HAP-1 (cell line): ENCODE measurements at regions not wholly inside any gene's neighbourhood (a gene's known extent, or its start where the extent isn't known, plus 50 kb on each side); places are given as distances from the start of the nearest gene placed in this dataset.

Source experiments
- DNase-seq, 2 experiments: peaks; one replicate each; pipeline ENCODE4 v3.0.0-alpha.2; 2016 to 2020; ENCODE audit warnings: low spot score in 2 of 2
- H3K27me3 ChIP-seq: fragments of 250-450 bp; sonication (Bioruptor Pico); 2 replicates; pipeline ENCODE4 v1.5.1; 2020; ENCODE audit warnings: low read depth, mild to moderate bottlenecking, moderate library complexity
- H3K36me3 ChIP-seq: fragments of 250-450 bp; sonication (Bioruptor Pico); replicated peaks from 2 replicates; pipeline ENCODE4 v1.5.1; 2020; ENCODE audit warnings: mild to moderate bottlenecking
- H3K4me1 ChIP-seq: fragments of 250-450 bp; sonication (Bioruptor Pico); 2 replicates; pipeline ENCODE4 v1.5.1; 2020; ENCODE audit warnings: mild to moderate bottlenecking
- H3K4me3 ChIP-seq: fragments of 250-450 bp; sonication (Bioruptor Pico); 2 replicates; pipeline ENCODE4 v1.5.1; 2020; ENCODE audit warnings: mild to moderate bottlenecking, moderate library complexity
- H3K9me3 ChIP-seq: fragments of 250-450 bp; sonication (Bioruptor Pico); 2 replicates; pipeline ENCODE4 v1.5.1; 2020; ENCODE audit warnings: mild to moderate bottlenecking, moderate library complexity
- in situ Hi-C: fragments of 300-500 bp; cut with MboI; formaldehyde crosslinking; loops from 3 replicates; pipeline ENCODE4 v1.14.3; 2020; ENCODE audit warnings: low sequenced_read_pairs, inconsistent platforms, mixed read lengths

GRCh38 chr16:74029115-74029792 is 267.4 kb upstream of the PSMD7 start:
- Histone ChIP-seq H3K27me3 (no peaks in the 10 kb centered on the region), H3K36me3 (no peaks in the 10 kb centered on the region), H3K4me1 (peaks cover 51% of the 10 kb centered on the region), H3K4me3 (no peak overlapping the region), H3K9me3 (no peaks in the 10 kb centered on the region)
- in situ Hi-C loops = no loop called here
- peak in 1 of 2 experiments; percentile 49 for DNase-seq

GRCh38 chr16:74026373-74027281 is 270.0 kb upstream of the PSMD7 start:
- no peaks in the 10 kb centered on the region for H3K36me3 ChIP-seq
- H3K4me1 ChIP-seq = peaks cover 27% of the 10 kb centered on the region
- in situ Hi-C loops = no loop called here
- H3K9me3 ChIP-seq = no peaks in the 10 kb centered on the region
- no peaks in the 10 kb centered on the region for H3K27me3 ChIP-seq
- H3K4me3 ChIP-seq = no peak overlapping the region
- DNase-seq = no peak

- Histone ChIP-seq H3K4me1 (peaks cover 27% of the 10 kb centered on the region), H3K27me3 (no peaks in the 10 kb centered on the region), H3K9me3 (no peaks in the 10 kb centered on the region), H3K4me3 (no peak overlapping the region), H3K36me3 (no peaks in the 10 kb centered on the region)
- in situ Hi-C loops = no loop called here
- no peak for DNase-seq
Observed at GRCh38 chr16:74024953-74025352, 271.7 kb upstream of the PSMD7 start.

- H3K27me3 ChIP-seq = no peaks in the 10 kb centered on the region
- in situ Hi-C loops = no loop called here
- peaks cover 25% of the 10 kb centered on the region for H3K4me1 ChIP-seq
- no peaks in the 10 kb centered on the region for H3K9me3 ChIP-seq
- no peaks in the 10 kb centered on the region for H3K36me3 ChIP-seq
- no peak overlapping the region for H3K4me3 ChIP-seq
- peak; percentile 86 to 99 for DNase-seq
Observed at GRCh38 chr16:74020095-74020670, 276.4 kb upstream of the PSMD7 start.

GRCh38 chr16:74019612-74020011 is 277.0 kb upstream of the PSMD7 start:
- Histone ChIP-seq H3K4me3 (no peak overlapping the region), H3K36me3 (no peaks in the 10 kb centered on the region), H3K27me3 (no peaks in the 10 kb centered on the region), H3K9me3 (no peaks in the 10 kb centered on the region), H3K4me1 (peaks cover 25% of the 10 kb centered on the region)
- in situ Hi-C loops = no loop called here
- DNase-seq = peak; percentile 39 to 83

- H3K9me3 ChIP-seq = no peaks in the 10 kb centered on the region
- no peak for DNase-seq
- H3K36me3 ChIP-seq = no peaks in the 10 kb centered on the region
- in situ Hi-C loops = no loop called here
- H3K4me3 ChIP-seq = no peak overlapping the region
- H3K4me1 ChIP-seq = peaks cover 19% of the 10 kb centered on the region
- H3K27me3 ChIP-seq = no peaks in the 10 kb centered on the region
Observed at GRCh38 chr16:74015953-74016352, 280.7 kb upstream of the PSMD7 start.

- Histone ChIP-seq H3K4me1 (peaks cover 27% of the 10 kb centered on the region), H3K9me3 (0 out of 2 replicates have a peak, but pooled peaks cover 2% of the 10 kb centered on the region), H3K36me3 (no peaks in the 10 kb centered on the region), H3K27me3 (no peaks in the 10 kb centered on the region; the same call in 1 of the 2 replicates), H3K4me3 (no peak overlapping the region)
- DNase-seq = no peak
- in situ Hi-C loops = no loop called here
Observed at GRCh38 chr16:73998707-73999106, 297.9 kb upstream of the PSMD7 start.

GRCh38 chr16:73997971-73998370 is 298.6 kb upstream of the PSMD7 start:
- H3K27me3 ChIP-seq = no peaks in the 10 kb centered on the region; the same call in 1 of the 2 replicates
- no peak for DNase-seq
- in situ Hi-C loops = no loop called here
- peaks cover 27% of the 10 kb centered on the region for H3K4me1 ChIP-seq
- no peak overlapping the region for H3K4me3 ChIP-seq
- H3K9me3 ChIP-seq = 0 out of 2 replicates have a peak, but pooled peaks cover 2% of the 10 kb centered on the region
- no peaks in the 10 kb centered on the region for H3K36me3 ChIP-seq

- in situ Hi-C loops = no loop called here
- no peak for DNase-seq
Observed at GRCh38 chr16:73997340-73997711, 299.3 kb upstream of the PSMD7 start.

GRCh38 chr16:73996624-73997339 is 299.8 kb upstream of the PSMD7 start:
- Histone ChIP-seq H3K27me3 (peaks cover 2% of the 10 kb centered on the region; the same call in 1 of the 2 replicates), H3K36me3 (no peaks in the 10 kb centered on the region), H3K4me3 (no peak overlapping the region), H3K9me3 (no peaks in the 10 kb centered on the region), H3K4me1 (peaks cover 27% of the 10 kb centered on the region)
- in situ Hi-C loops = no loop called here
- peak; percentile 39 to 68 for DNase-seq

More at GRCh38 chr16:73997340-73997711, 299.3 kb upstream of the PSMD7 start:
- H3K4me1 ChIP-seq = peaks cover 27% of the 10 kb centered on the region
- no peak overlapping the region for H3K4me3 ChIP-seq
- H3K9me3 ChIP-seq = no peaks in the 10 kb centered on the region
- no peaks in the 10 kb centered on the region for H3K36me3 ChIP-seq
- no peaks in the 10 kb centered on the region; the same call in 1 of the 2 replicates for H3K27me3 ChIP-seq

- Histone ChIP-seq H3K27me3 (peaks cover 3% of the 10 kb centered on the region; the same call in 1 of the 2 replicates), H3K36me3 (no peaks in the 10 kb centered on the region), H3K9me3 (no peaks in the 10 kb centered on the region; the same call in 1 of the 2 replicates), H3K4me1 (peaks cover 12% of the 10 kb centered on the region), H3K4me3 (no peak overlapping the region)
- DNase-seq = no peak
- in situ Hi-C loops = no loop called here
Observed at GRCh38 chr16:73993878-73994277, 302.7 kb upstream of the PSMD7 start.

GRCh38 chr16:73978407-73978784 is 318.2 kb upstream of the PSMD7 start:
- Histone ChIP-seq H3K9me3 (peaks cover 2% of the 10 kb centered on the region; the same call in 1 of the 2 replicates), H3K27me3 (no peaks in the 10 kb centered on the region), H3K4me3 (no peak overlapping the region), H3K4me1 (peaks cover 25% of the 10 kb centered on the region), H3K36me3 (no peaks in the 10 kb centered on the region)
- in situ Hi-C loops = no loop called here
- DNase-seq = no peak

- DNase-seq = peak; percentile 19 to 90
- Histone ChIP-seq H3K36me3 (no peaks in the 10 kb centered on the region), H3K27me3 (no peaks in the 10 kb centered on the region), H3K4me1 (peaks cover 25% of the 10 kb centered on the region), H3K4me3 (no peak overlapping the region), H3K9me3 (no peaks in the 10 kb centered on the region)
- in situ Hi-C loops = no loop called here
Observed at GRCh38 chr16:73976644-73977043, 320.0 kb upstream of the PSMD7 start.
